22Rv1 (cell line): ENCODE measurements at regions not wholly inside any gene's neighbourhood (a gene's known extent, or its start where the extent isn't known, plus 50 kb on each side); places are given as distances from the start of the nearest gene placed in this dataset.
"Not testable (repeated sequence)": the region's sequence is repeated elsewhere in the genome, so short reads cannot be mapped to it uniquely, and the experiment has no call there.

Experiments
- H3K27ac ChIP-seq: fragments of 450-650 bp; 2 replicates; pipeline ENCODE4 v1.5.1; 2017
- ZFX ChIP-seq: fragments of 450-650 bp; IDR thresholded peaks from 2 replicates; pipeline ENCODE4 v1.6.1; 2017; ENCODE audit warnings: antibody characterized with exemption, borderline replicate concordance
- TF ChIP-seq, protein P1 (sequence below): fragments of 450-650 bp; IDR thresholded peaks from 2 replicates; pipeline ENCODE4 v1.5.1; 2017; ENCODE audit warnings: mild to moderate bottlenecking

DNA sequence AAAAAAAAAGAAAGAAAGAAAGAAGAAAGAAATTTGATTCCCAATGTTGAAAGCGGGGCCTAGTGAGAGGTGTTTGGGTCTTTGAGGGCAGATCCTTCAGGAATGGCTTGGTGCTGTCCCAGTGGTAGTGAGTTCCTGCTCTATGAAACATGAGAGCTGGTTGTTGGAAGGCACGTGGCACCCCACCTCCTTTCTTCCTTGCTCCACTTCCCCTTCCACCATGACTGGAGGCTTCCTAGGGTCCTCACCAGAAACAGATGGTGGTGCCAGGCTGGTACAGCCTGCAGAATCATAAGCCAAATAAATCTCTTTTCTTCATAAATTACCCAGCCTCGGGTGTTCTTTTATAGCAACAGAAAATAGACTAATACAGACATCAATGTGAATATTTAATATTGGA, 147.3 kb upstream of the KCNJ18 start:
- TF ChIP-seq ZFX = no peak
- TF ChIP-seq, protein P1, sequence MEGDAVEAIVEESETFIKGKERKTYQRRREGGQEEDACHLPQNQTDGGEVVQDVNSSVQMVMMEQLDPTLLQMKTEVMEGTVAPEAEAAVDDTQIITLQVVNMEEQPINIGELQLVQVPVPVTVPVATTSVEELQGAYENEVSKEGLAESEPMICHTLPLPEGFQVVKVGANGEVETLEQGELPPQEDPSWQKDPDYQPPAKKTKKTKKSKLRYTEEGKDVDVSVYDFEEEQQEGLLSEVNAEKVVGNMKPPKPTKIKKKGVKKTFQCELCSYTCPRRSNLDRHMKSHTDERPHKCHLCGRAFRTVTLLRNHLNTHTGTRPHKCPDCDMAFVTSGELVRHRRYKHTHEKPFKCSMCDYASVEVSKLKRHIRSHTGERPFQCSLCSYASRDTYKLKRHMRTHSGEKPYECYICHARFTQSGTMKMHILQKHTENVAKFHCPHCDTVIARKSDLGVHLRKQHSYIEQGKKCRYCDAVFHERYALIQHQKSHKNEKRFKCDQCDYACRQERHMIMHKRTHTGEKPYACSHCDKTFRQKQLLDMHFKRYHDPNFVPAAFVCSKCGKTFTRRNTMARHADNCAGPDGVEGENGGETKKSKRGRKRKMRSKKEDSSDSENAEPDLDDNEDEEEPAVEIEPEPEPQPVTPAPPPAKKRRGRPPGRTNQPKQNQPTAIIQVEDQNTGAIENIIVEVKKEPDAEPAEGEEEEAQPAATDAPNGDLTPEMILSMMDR = no peak
- H3K27ac ChIP-seq = no peak overlapping the region

DNA sequence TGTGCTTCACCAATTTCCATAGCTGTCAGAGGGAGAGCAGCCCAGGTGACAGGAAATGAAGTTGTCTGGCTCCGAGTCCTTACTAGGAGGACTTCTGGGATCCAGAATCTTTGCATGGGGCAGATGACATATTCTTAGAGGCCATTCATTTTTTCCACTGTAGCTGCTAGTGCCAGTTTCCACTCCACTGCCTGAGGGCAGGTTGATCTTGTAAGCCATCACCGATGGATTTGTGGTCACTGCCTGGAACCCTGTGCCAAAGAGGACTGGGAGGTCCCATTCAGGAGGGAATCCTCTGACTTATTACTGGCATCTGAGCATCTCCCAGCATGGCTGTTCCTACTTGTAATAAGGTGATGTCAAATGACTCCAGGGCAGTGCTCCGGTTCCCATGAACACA, 144.1 kb upstream of the KCNJ18 start:
- no peak overlapping the region for H3K27ac ChIP-seq
- TF ChIP-seq, protein P1 = no peak
- no peak for TF ChIP-seq ZFX

- TF ChIP-seq ZFX = no peak
- TF ChIP-seq, protein P1 = no peak
- no peak overlapping the region for H3K27ac ChIP-seq
Observed at GRCh38 chr17:21549107-21549687, 143.1 kb upstream of the KCNJ18 start.

DNA sequence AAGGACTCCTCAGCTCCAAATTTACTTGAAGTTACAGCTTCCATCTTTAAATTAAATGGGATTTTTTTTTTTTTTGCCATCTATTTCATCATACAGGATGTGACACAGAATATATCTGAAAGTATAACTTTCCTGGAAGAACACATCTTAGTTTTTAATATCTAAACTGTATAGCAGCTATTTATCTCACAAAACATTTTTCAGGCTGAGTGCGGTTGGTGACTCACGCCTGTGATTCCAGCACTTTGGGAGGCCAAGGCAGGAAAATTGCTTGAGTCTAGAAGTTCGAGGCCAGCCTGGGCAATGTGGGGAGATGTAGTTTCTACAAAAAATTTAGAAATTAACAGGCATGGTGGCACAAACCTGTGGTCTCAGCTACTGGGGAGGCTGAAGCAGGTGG, 142.3 kb upstream of the KCNJ18 start:
- not testable (repeated sequence) for H3K27ac ChIP-seq

DNA sequence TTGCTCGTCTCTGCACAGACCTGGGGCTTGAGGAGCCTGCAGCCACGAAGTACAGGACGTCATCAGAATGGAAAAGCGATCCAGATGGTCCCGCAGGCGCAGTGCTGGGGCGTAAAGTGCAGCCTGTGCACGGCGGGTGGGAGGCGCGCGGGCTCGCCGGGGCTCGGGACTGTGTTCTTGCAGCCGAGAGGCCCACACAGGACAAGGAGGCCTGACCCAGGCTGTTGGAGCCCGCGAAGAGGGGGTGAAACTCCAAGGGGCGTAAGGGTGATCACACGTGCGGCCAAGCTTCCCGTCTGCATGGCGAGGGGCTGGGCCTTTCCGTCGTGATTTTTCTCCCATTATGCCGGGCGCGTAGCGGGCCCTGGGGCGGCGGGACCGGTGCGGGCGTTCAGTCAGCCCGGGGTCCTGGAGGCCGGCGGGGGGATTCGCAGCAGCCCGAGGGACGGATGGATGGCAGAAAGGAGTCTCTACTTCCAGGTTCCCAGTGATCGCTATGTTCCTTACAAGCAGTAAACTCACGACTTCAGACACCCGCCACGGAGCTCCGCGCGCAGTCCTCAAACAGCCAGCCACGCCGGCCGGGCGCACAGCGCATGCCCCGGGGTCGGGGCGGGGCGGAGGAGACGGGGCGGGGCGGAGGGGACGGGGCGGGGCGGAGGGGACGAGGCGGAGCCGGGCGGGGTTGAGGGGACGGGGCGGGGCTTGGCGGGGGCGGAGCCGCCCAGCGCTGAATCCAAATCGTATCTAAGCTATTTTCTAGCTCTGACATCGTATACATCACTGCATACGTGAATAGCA, 141.0 kb upstream of the KCNJ18 start:
- H3K27ac ChIP-seq = no peak overlapping the region
- TF ChIP-seq, protein P1 = no peak
- no peak for TF ChIP-seq ZFX

DNA sequence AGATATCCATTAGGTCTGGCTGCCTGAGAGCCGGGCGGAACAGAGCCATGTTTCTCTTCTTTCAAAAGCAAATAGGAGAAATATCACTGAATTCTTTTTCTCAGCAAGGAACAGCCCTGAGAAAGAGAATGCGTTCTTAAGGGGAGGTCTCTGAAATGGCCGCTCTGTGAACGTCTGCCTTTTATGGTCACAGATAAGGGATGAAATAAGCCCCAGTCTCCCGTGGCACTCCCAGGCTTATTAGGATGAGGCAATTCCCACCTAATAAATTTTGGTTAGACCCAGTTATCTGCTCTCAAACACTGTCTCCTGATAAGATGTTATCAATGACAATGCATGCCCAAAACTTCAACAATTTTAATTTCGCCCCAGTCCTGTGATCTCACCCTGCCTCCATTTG, 133.4 kb upstream of the KCNJ18 start:
- not testable (repeated sequence) for H3K27ac ChIP-seq

DNA sequence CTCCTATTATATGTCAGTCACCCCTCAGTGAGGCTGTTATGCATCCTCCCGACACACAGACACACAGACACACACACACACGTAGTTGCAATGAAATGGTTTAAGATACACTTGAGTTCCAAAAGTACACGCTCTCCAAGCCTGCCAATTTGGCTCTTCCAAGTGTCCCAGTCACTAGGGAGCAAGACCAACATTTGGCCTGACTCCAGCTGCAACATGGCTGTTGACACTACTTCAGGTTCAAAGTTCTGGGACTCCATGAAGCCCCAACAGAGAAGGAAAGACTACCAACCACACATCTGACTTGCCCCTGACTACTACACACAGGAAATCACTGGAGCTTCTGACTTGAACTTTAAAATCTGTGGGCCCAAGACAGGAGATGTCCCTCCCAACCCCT, 128.1 kb upstream of the KCNJ18 start:
- no peak overlapping the region for H3K27ac ChIP-seq
- no peak for TF ChIP-seq ZFX
- TF ChIP-seq, protein P1 = no peak

DNA sequence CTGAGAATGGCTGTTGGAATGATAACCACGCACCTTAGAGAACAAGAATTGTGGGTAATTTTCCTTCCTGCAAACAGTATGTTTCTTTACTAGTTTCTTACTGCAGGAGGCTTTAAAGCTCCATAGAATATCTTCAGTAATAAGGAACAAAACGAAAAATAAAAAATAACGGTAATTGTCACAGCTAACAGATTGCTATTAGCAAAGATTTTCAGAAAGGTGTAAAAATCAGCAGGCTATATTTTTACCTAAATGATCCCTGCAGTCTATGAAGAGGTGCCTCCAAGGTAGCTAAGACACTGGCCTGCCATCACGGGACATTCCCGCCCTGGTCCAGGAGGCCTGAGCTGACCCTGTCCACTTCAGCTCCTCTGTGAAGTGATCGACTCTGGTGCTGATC, 127.6 kb upstream of the KCNJ18 start:
- H3K27ac ChIP-seq = not testable (repeated sequence)

DNA sequence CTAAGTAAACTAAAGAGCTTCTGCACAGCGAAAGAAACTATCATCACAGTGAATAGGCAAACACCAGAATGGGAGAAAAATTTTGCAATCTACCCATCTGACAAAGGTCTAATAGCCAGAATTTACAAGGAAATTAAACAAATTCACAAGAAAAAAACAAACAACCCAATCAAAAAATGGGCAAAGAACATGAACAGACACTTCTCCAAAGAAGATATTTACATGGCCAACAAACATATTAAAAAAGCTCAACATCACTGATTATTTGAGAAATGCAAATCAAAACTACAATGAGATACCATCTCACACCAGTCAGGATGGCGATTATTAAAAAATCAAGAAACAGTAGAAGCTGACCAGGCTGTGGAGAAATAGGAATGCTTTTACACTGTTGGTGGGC, 121.9 kb upstream of the KCNJ18 start:
- H3K27ac ChIP-seq = not testable (repeated sequence)

DNA sequence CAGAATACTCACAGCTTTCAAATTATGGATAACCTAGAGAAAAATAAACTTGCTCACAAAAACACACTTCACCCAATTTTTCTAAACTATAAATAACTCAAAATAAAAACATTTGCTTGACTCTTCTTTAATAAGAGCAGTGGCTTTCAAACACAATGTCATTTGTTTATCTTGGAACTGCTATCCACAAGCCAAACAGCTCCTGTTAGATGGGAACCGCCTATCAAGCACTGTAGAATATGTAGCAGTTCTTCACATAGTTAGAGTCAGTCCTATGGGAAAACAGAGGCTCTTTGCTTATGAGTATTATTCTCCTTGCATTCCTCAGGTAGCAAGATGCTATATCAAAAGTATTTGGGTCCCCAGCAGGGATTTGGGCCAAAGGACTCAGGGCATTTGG, 120.2 kb upstream of the KCNJ18 start:
- not testable (repeated sequence) for H3K27ac ChIP-seq

DNA sequence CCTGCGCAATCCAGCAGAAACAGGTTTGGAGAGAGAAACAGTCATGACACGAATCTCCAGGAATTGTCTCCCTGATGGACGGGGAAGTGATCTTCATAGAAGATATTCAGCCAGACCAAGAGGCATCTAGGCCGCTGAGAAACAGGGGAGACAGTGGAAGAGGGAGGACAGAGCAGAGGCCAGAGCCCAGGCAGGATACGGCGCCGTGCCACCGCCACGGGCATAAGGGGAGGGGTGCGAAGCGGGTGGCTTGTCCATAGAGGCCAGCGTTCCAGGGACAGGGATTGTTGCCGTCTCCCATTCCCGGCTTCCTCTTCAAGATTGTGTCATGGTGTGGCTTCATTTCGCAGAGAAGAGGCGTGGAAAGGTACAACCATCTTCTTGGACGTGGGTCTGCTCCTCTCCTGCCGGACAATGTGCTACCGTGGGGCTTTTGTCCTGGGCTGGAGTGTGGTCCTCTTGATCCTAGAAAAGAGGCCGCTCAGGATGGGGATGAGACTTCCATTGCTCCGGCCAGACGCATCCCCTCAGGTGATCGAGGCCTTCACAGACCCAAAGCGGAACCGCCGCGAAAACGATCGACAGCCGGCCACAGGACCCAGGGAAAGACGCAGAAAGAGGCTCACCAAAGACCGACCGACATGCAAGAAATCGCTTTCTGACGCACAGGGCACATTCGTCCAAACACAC, 118.9 kb upstream of the KCNJ18 start:
- not testable (repeated sequence) for H3K27ac ChIP-seq
